OCI-LY3 (cell line): ENCODE measurements at regions not wholly inside any gene's neighbourhood (a gene's known extent, or its start where the extent isn't known, plus 50 kb on each side); places are given as distances from the start of the nearest gene placed in this dataset.

Source experiments
- EZH2phosphoT487 ChIP-seq: fragments of 200-600 bp; shearing (Covaris generic); IDR thresholded peaks from 2 replicates; pipeline ENCODE4 v1.6.1; 2018; ENCODE audit warnings: antibody characterized with exemption, mixed run types, low read depth
- TF ChIP-seq, protein P1 (sequence below): fragments of 200-600, 300-600 bp; sonication (generic); IDR thresholded peaks from 2 replicates; pipeline ENCODE4 v1.5.1; 2014; ENCODE audit warnings: antibody characterized with exemption, low read length, low read depth

DNA sequence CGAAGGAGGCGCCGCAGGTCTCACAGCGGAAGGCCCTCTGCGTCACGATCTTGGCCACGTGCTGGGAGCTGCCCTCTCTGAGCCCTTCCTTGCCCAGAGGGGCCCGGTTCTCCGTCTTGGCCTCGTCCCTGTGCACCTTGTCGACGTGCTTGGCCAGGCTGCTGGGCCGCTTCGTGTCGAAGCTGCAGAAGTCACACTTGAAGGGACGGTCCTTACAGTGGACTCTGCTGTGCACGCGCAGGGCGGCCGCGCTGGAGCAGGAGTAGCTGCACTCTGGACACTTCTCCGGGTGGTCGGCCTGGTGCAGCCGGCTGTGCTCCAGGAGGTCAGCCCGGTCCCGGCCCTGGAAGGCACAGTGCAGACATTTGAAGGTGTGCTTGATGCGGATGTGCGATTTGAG, 106.9 kb downstream of the ZFP64 start:
- TF ChIP-seq, protein P1, sequence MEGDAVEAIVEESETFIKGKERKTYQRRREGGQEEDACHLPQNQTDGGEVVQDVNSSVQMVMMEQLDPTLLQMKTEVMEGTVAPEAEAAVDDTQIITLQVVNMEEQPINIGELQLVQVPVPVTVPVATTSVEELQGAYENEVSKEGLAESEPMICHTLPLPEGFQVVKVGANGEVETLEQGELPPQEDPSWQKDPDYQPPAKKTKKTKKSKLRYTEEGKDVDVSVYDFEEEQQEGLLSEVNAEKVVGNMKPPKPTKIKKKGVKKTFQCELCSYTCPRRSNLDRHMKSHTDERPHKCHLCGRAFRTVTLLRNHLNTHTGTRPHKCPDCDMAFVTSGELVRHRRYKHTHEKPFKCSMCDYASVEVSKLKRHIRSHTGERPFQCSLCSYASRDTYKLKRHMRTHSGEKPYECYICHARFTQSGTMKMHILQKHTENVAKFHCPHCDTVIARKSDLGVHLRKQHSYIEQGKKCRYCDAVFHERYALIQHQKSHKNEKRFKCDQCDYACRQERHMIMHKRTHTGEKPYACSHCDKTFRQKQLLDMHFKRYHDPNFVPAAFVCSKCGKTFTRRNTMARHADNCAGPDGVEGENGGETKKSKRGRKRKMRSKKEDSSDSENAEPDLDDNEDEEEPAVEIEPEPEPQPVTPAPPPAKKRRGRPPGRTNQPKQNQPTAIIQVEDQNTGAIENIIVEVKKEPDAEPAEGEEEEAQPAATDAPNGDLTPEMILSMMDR: no peak
- no peak for TF ChIP-seq EZH2phosphoT487
